ENCODE measurements at regions not wholly inside any gene's neighbourhood (a gene's known extent, or its start where the extent isn't known, plus 50 kb on each side); places are given as distances from the start of the nearest gene placed in this dataset.

GRCh38 chr10:2978574-2979273 is 88.6 kb upstream of the PFKP start:
- H3K27ac ChIP-seq = no peak overlapping the region
- H3K36me3 ChIP-seq = no peaks in the 10 kb centered on the region
- no peaks in the 10 kb centered on the region for H3K27me3 ChIP-seq
- H3K9me3 ChIP-seq = no peaks in the 10 kb centered on the region
- ATAC-seq (peak; percentile 45), DNase-seq (no peak)
- intact Hi-C loops (cut with DNase I) = no loop called here
- H3K4me1 ChIP-seq = no peaks in the 10 kb centered on the region
- TF ChIP-seq CTCF (IDR thresholded peaks at IDR 0.05) = no peak
- H3K4me3 ChIP-seq = no peak overlapping the region

GRCh38 chr10:2978111-2978510 is 89.2 kb upstream of the PFKP start:
- Histone ChIP-seq H3K27ac (no peak overlapping the region), H3K4me3 (no peak overlapping the region), H3K4me1 (no peaks in the 10 kb centered on the region), H3K9me3 (no peaks in the 10 kb centered on the region), H3K27me3 (no peaks in the 10 kb centered on the region), H3K36me3 (no peaks in the 10 kb centered on the region)
- intact Hi-C loops (cut with DNase I) = no loop called here
- ATAC-seq = peak; percentile 90
- TF ChIP-seq CTCF (IDR thresholded peaks at IDR 0.05) = peak; percentile 17 to 41
- peak in 2 of 4 donors; percentile 43 to 64 for DNase-seq

GRCh38 chr10:2974503-2975207 is 92.7 kb upstream of the PFKP start:
- Histone ChIP-seq H3K27ac (no peak overlapping the region), H3K9me3 (no peaks in the 10 kb centered on the region), H3K4me3 (no peak overlapping the region), H3K27me3 (no peaks in the 10 kb centered on the region), H3K4me1 (no peaks in the 10 kb centered on the region), H3K36me3 (no peaks in the 10 kb centered on the region)
- intact Hi-C loops (cut with DNase I) = no loop called here
- no peak for TF ChIP-seq CTCF (IDR thresholded peaks at IDR 0.05)
- ATAC-seq (no peak), DNase-seq (no peak)

- Histone ChIP-seq H3K9me3 (no peaks in the 10 kb centered on the region), H3K36me3 (no peaks in the 10 kb centered on the region), H3K4me1 (no peaks in the 10 kb centered on the region), H3K27me3 (no peaks in the 10 kb centered on the region), H3K4me3 (no peak overlapping the region), H3K27ac (no peak overlapping the region)
- intact Hi-C loops (cut with DNase I) = no loop called here
- no peak for ATAC-seq
- DNase-seq = no peak
- no peak for TF ChIP-seq CTCF (IDR thresholded peaks at IDR 0.05)
Observed at GRCh38 chr10:2974083-2974482, 93.3 kb upstream of the PFKP start.

- ATAC-seq = no peak
- no peaks in the 10 kb centered on the region for H3K36me3 ChIP-seq
- intact Hi-C loops (cut with DNase I) = no loop called here
- TF ChIP-seq CTCF (IDR thresholded peaks at IDR 0.05) = no peak
- no peak overlapping the region for H3K4me3 ChIP-seq
- H3K9me3 ChIP-seq = no peaks in the 10 kb centered on the region
- H3K27ac ChIP-seq = no peak overlapping the region
- DNase-seq = no peak
- H3K27me3 ChIP-seq = no peaks in the 10 kb centered on the region
- no peaks in the 10 kb centered on the region for H3K4me1 ChIP-seq
Observed at GRCh38 chr10:2972810-2973209, 94.5 kb upstream of the PFKP start.
